Lung microvascular endothelial cell (primary cell): ENCODE measurements at regions not wholly inside any gene's neighbourhood (a gene's known extent, or its start where the extent isn't known, plus 50 kb on each side); places are given as distances from the start of the nearest gene placed in this dataset.

Experiments
- DNase-seq, 2 donors: peaks; one replicate each; pipeline versions ENCODE4 v3.0.0 to v3.0.0-alpha.2; 2010; ENCODE audit warnings: low read depth in 2 of 2

DNA sequence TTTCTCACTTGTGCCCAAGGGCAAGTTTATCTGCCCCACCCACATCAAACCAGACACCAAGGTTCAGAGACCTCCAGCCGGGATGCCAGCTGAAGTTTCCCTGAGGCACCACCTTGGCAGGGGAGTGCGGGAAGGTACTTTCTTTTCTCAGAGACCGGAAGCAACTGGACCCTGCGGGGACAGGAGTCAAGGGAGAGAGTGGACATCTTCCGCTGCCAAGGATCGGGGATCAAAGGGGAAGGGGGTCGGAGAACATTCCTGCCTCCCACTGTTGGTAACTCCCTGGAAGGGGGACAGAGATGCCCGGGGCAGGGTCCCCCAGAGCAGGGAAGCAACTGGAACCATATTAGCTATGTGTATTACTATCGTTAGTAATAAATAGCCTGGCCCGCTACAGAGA, 161.8 kb downstream of the DICER1 start:
- no peak for DNase-seq

DNA sequence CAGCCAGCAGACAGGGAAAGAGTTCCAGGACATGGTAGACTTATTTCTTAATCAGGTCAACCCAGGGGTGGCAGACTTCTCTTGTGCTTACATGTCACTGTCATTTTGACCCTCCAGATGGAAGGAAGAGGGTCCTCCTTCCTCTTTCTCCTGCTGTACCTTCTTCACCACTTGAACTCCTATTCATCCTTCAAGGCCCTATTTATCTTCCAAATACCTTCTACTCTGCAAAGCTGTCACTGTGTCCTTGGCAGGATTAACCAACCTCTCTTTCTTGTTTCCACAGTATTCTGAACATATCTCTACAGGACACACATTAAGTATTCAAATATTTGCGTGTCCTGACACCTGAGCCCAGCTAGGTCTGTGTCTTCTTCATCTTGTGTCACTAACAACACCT, 163.1 kb downstream of the DICER1 start:
- DNase-seq, result no peak

DNA sequence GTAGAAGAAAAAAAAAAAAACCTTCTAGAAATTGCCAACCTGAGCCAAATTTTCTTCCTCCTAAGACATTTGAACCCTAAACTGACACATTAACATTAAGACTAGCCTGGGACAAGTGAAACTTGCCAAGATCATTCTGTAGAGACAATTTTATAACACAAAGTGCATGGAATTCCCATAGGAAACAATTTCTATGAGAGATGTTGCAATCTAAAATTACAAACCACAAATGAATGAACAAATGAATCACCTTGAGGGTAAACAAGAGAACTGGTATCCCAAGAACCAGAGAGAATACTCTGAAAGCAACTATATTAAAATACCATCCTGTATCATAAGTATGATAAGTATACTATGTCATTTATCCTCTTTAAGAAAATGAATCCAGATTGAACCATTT, 165.3 kb downstream of the DICER1 start:
- no peak for DNase-seq

DNA sequence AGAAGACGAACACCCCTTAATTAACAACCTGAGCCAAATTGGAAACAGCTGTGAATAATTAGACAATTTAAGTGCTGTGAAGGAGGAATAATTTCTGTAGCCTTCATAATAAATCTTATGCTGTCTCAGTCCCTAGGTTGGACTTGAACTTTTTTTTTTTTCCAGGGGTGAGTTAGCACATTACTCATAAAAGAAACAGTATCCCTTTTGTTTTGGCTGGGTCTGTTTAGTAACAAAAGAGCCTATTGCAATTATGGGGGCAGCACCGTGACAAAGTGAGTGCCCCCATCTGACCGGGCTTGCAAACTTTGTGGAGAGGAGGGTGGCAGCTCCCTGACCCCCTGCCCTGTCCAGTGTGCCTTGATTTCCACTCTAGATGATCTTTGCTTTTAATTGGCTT, 167.4 kb downstream of the DICER1 start:
- no peak for DNase-seq

DNA sequence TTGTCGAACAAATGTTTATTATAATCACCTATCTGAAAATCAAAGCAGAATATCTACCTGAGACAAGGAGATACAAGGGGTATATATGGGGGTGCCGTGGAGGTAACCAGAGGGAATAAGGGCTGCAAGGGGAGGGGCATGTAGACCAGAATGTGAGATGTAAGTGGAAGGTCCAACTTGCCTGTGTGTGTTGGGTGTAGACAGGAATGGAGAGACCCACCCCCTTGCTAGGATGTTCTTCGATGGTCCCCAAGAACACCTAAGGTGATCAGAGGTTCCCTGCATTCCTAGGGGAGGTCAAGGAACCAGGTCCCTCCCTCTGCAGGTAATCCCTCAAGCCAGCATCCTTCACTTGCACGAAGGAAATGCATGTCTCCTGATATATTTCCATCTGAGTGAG, 167.9 kb downstream of the DICER1 start:
- DNase-seq, result no peak

DNA sequence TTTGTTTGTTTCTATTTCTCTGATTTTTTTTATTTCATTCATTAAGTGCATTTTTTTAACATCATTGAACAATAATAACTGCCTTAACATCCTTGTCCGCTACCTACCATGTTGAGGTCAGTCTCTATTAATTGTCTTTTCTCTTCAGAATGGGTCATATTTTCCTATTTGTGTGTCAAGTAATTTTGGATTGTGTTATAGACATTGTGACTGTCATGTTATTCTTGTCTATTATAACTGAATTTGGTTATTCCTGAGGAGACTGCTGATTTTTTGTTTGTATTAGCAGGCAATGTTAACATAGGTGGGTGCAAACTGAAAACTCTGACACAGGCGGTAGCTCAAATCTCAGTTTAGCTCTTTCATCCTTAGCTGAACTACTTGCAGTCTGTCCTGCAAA, 169.9 kb downstream of the DICER1 start:
- DNase-seq, result no peak

DNA sequence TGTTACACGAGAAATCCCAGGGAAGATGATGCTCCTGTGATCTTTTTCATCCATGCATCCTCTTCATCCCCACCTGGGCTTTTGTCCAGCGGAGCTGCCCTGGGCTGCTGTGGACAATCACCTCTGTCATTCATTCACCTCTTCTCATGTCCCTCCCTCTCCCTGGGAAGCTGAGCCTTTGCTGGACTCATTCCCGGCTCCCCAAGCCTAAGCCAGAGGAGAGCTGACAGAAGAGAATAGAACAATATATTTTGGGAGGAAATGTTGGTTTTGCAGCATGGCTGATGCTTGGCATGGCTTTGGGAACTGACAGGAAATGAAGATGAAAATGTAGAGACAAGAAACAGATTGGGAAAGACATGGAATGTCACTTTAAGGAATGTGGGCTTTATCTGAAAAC, 177.4 kb downstream of the DICER1 start:
- DNase-seq, result no peak

DNA sequence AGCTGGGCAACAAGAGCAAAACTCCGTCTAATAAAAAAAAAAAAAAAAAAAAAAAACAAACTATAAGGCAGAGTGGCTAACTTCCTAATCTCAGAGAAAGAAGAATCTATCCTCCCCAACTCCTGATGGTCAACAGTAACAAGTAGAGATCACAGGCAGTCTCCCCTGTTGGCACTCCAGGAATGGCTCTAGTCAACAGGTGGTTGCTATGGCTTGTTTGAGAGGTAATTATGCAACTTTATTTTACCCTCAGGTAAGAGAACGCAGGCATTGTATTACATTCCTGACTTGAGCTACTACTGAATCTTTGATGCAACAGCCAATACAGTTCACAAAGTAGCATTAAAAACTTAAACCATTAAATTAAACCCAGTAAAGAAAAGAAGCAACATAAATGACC, 180.3 kb downstream of the DICER1 start:
- DNase-seq, result no peak

DNA sequence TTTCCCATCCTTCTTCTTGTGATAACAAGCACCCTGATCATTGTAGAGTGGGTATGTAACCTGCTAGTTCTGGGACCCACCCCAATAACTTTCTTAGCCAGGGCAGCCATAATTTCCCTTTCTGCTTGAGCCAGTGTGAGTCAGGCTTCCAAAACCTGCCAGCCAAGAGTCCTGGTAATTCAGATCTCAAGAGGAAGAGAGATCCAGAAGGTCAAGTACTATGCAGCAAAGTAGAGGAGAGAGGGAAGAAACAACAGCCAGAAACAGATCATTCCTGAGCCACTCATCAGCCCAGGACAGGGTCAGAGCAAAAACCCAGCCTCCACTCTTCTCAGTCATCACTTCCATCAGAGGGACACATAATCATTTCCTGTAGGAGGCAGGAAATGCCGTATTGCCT, 182.0 kb downstream of the DICER1 start:
- DNase-seq, result no peak

DNA sequence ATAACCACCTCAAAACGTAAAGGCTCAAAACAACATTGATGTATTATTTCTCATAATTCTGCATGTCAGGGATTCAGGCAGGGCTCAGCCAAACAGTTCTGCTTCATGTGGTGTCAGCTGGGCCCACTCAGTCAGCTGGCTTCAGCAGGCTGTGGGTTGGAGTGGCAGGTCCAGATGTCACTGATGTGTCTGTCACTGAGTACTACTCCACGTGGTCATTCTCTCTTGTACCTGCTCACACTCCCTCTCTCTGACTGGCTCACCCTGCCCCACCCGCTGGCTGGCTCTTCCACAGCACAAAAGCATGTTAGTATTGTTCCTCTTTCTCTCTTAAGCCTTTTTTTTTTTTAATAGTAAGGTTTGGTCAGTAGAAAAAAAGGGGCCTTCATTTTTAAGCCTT, 182.4 kb downstream of the DICER1 start:
- DNase-seq, result no peak

DNA sequence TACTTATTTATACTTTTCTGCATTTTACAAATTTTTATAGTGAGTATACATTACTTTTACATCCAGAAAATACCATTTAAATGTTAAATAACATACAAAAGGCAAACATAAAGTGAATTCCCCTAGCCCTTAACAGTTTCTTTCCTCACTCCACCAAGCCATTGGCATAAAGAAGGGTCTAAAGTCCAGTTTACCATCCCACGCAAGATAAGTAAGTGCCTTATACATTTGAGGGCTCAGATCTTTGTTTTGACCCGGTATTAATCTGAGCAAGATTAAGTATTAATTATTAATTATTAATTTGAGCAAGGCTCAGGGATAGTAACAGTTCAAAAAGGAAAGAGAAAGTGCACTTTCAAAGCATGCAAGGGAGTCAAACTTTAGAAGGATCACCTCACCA, 182.9 kb downstream of the DICER1 start:
- DNase-seq, result no peak

DNA sequence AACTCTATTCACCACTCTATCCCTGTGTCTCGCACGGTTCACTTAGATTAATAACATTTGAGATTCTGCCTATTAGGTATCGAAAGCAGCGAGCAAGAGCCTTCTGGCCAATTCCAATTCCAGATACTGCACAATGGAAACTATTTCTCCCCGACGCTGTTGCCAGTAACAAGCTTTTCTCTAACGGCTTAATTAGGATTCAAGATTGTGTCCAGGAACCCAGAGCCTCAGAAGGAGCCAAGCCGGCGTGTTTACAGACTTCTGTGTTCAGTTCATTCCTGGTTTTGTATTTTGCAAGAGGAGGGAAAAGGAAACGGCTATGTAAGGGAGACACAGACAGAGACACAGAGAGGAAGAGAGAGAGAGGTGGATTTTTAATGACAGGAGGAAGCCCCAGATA, 185.6 kb downstream of the DICER1 start:
- DNase-seq, result no peak

DNA sequence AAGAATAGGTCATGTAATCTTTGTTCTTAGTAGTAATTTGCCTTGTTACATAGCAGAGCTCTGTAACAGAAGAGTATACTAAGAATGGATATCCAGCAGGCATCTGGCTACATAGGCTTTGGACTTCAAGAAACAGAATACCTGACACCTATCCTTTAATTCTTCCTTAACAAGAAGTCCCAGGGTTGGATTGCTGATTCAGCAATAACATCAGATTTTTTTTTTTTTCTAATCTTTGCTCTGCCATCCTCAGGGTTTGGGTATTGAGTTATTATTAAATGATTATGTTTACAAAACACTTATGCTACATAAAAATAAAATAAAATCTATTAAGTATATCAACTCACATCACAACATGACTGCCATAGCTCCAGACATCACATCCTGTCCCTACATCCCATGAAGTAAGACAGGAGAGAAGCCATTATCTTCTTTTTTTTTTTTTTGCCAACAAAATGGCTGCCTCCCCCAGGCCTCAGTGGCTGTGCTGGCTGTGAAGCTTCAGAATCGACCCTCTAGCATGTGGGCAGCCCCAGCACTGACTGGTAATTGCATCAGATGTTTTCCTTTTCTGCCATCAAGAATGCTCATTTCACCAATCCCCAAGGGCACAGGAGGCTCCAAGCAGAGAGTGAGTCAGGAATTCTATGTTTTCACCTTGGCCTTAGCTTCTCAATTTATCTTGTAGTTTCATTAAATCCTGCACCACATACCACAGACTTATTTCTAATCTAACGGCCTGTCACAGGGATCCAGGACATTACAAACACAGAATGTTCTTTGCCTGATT, 186.2 kb downstream of the DICER1 start:
- no peak for DNase-seq

DNA sequence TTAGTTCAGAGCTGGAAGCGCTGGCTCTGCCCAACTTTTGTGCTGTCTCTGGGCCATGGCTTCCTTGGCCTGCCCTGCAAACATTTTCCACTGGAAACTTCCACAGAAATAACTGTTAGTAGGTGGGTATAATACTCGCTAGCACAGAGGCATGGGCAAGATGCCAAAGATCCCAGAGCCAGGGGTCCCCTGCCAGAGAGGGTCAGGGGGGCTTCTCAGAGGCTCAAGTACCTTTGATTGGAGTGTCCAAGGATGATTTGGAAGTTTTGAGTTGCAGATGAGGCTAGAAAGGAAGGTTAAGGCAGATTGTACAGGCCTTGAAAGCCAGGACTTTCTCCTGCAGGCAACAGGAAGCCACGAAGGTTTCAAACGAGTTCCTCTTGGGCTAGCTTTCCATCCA, 187.6 kb downstream of the DICER1 start:
- no peak for DNase-seq

DNA sequence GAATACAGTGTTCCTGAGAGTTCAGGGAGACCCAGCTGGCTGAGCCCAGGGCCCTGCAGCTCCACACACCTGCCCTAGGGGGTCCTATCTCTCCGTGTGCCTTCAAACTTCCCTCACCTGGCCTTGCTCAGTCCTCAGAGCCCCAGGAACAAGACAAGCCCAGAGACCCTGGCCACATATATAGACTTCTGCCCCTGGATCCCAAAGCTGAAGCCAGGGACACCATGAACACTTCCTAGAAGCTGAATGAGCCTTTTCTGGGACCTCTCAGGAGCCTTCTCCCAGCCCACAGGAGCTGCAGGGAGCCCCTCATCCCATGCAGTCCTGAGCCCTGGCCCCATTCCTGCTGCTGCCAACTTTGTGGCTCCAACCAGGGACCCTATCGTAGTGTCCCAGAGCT, 190.5 kb downstream of the DICER1 start:
- no peak for DNase-seq

DNA sequence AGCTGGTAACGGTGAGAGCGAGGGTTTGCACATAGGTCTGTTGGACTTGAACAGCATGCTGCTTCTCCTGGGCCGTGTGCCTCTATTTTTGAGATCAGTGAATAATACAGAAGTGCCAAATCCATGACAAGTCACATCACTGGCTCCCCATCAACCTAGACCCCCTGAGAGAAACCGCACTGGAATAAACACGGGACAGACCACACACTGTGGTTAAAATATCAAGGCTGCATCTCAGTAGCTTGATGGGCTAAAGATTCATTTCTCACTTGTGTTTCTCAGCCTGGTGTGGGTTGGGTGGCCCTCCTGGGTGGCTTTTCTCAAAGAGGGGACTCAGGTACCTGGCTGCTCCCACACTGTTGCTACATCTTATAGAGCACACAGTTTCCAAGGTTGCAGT, 191.0 kb downstream of the DICER1 start:
- DNase-seq, result no peak

DNA sequence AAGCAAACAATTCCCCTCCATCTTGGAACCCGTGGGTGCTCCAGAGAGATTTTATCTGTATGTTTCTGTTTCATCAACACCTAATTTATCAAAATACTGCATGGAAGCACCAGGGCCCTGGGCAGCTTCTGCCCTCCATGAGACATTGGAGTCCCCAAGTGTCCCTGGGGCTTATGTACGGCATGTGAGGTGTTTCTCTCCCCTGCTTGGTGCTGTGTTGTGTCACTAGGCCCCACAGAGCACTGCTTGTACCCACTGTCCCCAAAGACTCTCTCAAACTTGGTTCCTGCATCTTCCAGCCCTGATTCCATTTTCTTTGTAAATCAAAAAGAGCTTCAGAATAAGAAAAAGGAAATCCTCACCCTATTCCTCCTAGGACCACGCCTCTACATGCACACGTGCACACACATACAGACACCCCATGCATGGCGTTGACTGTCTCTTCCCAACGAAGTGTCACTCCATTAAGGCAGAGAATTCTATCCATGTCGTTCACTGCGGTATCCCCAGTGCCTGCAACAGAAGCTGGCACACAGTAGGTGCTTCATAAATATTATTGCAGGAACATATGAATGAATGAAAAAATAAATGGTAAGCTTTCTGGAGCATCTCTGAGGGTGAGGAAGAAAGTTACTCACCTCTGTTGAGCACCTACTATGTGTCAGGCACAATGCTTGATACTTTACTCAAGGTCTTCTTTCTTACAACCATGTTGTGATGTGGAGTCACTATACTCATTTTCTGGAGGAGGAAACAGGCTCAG, 191.6 kb downstream of the DICER1 start:
- no peak for DNase-seq

DNA sequence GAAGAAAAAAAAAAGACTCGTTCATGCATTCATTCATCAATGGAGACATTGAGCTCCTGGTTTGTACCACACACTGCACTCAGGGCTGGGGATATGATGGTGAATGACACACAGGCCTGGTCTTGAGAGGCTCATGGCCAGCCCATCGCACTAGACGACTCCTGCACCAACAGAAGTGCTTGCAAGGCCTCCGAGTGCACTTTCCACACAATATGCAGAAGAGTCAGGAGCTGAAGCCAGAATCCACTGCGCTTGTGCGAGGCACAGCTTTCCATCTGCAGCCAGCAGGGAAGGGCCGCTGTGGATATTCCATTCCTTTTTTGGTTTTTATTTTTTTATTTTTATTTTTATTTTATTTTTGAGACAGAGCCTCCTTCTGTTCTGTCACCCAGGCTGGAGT, 192.4 kb downstream of the DICER1 start:
- no peak for DNase-seq

DNA sequence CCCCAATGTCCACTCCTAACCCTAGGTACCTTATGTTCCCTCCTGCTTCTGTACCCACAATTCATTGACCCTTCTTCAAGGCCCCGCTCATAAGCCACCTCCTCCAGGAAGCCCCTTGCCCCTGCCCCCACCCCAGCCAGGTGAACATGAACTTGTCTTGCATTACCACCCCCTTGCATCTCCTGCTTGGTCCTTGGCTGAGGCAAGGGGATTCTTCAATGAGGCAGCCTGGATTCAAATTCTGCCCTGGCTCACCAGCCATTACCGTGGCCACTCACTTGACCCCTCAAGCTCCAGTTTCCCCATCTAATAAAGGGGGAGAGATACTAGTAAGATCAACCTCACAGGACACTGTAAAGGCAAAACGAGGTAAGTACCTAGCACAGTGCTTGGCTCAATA, 193.1 kb downstream of the DICER1 start:
- DNase-seq, result no peak

DNA sequence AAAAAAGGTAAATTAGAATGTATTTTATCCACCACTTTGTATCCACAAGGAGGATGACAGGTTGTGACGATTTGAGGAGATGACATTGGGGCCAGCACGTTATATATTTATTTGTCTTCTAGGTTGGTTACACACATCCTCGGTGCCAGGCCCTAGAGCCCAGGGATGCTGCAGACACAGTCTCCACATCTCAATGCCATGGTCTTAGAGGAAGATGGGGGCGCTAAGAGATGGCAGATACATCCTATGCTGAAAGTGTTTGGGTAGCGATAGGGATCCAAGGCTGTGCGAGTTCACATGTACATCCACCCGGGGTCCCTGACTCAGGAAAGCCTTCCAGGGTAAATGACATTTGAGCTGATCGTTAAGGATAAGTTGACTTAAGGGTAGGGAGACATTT, 193.1 kb upstream of the GSC start:
- no peak for DNase-seq

DNA sequence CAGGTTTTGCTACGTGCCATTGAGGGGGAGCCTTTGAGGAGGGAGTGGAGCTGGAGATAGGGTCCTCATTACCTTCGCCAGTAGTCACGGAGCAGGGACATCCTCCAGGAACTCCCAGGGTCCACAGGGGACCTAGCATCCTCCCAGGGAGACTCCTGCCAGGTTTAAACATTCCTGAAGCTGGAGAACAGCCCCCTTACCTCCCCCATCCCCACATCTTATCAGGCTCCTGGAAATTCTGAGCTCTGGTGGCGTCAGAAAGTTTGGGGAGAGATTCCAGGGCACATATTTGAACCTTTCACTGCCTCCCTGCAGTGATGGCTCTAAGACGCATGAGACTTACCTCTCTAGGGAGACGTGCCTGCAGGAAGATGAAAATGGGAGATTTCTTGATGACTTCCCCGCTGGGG, 192.3 kb upstream of the GSC start:
- DNase-seq, result no peak

DNA sequence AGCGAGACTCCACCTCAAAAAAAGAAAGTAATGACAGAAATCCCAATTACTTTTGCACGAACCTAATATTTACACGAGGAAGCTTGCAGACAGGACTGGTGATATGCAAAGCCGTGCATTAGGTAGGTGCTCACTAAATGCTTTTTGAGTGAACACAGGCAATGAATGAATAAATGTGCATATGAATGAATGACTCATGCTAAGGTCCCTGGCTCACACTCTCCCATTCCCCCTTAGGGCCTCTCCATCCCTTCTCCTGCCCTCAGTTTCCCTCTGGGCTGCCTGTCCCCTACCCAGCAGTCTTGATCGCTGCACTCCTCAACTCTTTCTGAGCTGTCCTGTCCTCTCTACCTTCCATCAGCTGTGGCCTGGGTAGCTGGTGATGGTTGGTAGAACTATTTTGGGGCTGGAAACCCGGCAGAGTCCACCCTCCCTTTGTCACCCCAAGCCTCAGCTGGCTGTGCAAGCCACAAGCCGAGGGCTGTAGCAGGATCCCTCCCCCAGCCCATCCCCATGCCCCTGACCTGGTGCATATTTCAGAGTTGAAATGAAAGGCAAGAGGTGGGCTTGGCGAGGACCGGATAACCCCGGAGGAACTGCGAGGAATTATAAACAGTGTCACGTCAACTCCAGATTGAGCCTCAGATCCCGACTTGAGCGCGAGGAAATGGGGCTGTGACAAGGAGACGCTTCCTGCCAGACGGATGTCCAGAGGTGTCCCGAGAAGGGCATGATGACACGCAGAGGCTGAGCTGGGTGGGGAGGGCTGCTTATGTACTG, 191.7 kb upstream of the GSC start:
- DNase-seq, result no peak
